Dendritic cell treated with granulocyte-macrophage colony-stimulating factor and Interleukin-4, amounts not matched to agents 40 ng/mL and 50 ng/mL, for 4 days (primary cell): ENCODE measurements at regions not wholly inside any gene's neighbourhood (a gene's known extent, or its start where the extent isn't known, plus 50 kb on each side); places are given as distances from the start of the nearest gene placed in this dataset.
"Not testable (repeated sequence)": the region's sequence is repeated elsewhere in the genome, so short reads cannot be mapped to it uniquely, and the experiment has no call there.

Experiments used
- H3K27ac Mint-ChIP-seq: one replicate; pipeline ENCODE4 v1.8.0; 2022; ENCODE audit warnings: mild to moderate bottlenecking, mixed read lengths
- H3K27me3 Mint-ChIP-seq: one replicate; pipeline ENCODE4 v1.8.0; 2022; ENCODE audit warnings: mild to moderate bottlenecking, mixed read lengths
- H3K36me3 Mint-ChIP-seq: one replicate; pipeline ENCODE4 v1.8.0; 2022; ENCODE audit warnings: low read depth, mixed read lengths
- H3K4me1 Mint-ChIP-seq: one replicate; pipeline ENCODE4 v1.8.0; 2022; ENCODE audit warnings: low read depth, mixed read lengths
- H3K4me3 Mint-ChIP-seq: one replicate; pipeline ENCODE4 v1.8.0; 2022; ENCODE audit warnings: mild to moderate bottlenecking, moderate library complexity, mixed read lengths
- H3K9me3 Mint-ChIP-seq: one replicate; pipeline ENCODE4 v1.8.0; 2022; ENCODE audit warnings: mixed read lengths
- intact Hi-C: fragments of 100-400 bp; cut with micrococcal nuclease; formaldehyde crosslinking; loops from one replicate; pipeline ENCODE4 v1.15.0; 2022

GRCh38 chr5:143635146-143635752 lies 176.7 kb upstream of the HMHB1 start:
- H3K4me3 Mint-ChIP-seq: no peak overlapping the region
- H3K27ac Mint-ChIP-seq: no peak overlapping the region
- H3K36me3 Mint-ChIP-seq: no peaks in the 10 kb centered on the region
- peaks cover 6% of the 10 kb centered on the region for H3K4me1 Mint-ChIP-seq
- no peaks in the 10 kb centered on the region for H3K9me3 Mint-ChIP-seq
- intact Hi-C loops: no loop called here
- H3K27me3 Mint-ChIP-seq: no peaks in the 10 kb centered on the region

- Mint-ChIP-seq H3K36me3 (no peaks in the 10 kb centered on the region), H3K9me3 (no peaks in the 10 kb centered on the region)
- intact Hi-C loops: no loop called here
These were observed 177.3 kb upstream of the HMHB1 start for GRCh38 chr5:143634689-143635088.

GRCh38 chr5:143629871-143630659 lies 181.9 kb upstream of the HMHB1 start:
- Mint-ChIP-seq H3K27me3 (no peaks in the 10 kb centered on the region), H3K9me3 (no peaks in the 10 kb centered on the region), H3K4me3 (no peak overlapping the region), H3K4me1 (peaks cover 6% of the 10 kb centered on the region), H3K36me3 (no peaks in the 10 kb centered on the region), H3K27ac (no peak overlapping the region)
- intact Hi-C loops: no loop called here

More at GRCh38 chr5:143634689-143635088, 177.3 kb upstream of the HMHB1 start:
- no peak overlapping the region for H3K4me3 Mint-ChIP-seq
- H3K27me3 Mint-ChIP-seq: no peaks in the 10 kb centered on the region
- H3K27ac Mint-ChIP-seq: no peak overlapping the region
- peaks cover 6% of the 10 kb centered on the region for H3K4me1 Mint-ChIP-seq

GRCh38 chr5:143625048-143625447 lies 186.9 kb upstream of the HMHB1 start:
- H3K4me3 Mint-ChIP-seq, H3K36me3 Mint-ChIP-seq, H3K9me3 Mint-ChIP-seq, H3K4me1 Mint-ChIP-seq, H3K27me3 Mint-ChIP-seq, H3K27ac Mint-ChIP-seq, intact Hi-C loops: not testable (repeated sequence)

- no peaks in the 10 kb centered on the region for H3K36me3 Mint-ChIP-seq
- peaks cover under 1% of the 10 kb centered on the region for H3K4me1 Mint-ChIP-seq
- no peaks in the 10 kb centered on the region for H3K27me3 Mint-ChIP-seq
- no peaks in the 10 kb centered on the region for H3K9me3 Mint-ChIP-seq
- no peak overlapping the region for H3K27ac Mint-ChIP-seq
- intact Hi-C loops: loop anchor here (5.0 kb wide), 1 partner anchor 37 kb away; no protein-coding TSS in a partner anchor
- no peak overlapping the region for H3K4me3 Mint-ChIP-seq
These were observed 187.5 kb upstream of the HMHB1 start for GRCh38 chr5:143624465-143624864.

GRCh38 chr5:143619040-143619439 lies 192.9 kb upstream of the HMHB1 start:
- Mint-ChIP-seq H3K4me3 (no peak overlapping the region), H3K27ac (no peak overlapping the region), H3K9me3 (no peaks in the 10 kb centered on the region), H3K36me3 (no peaks in the 10 kb centered on the region), H3K27me3 (no peaks in the 10 kb centered on the region), H3K4me1 (peaks cover 20% of the 10 kb centered on the region)
- intact Hi-C loops: no loop called here

GRCh38 chr5:143618141-143618540 lies 193.8 kb upstream of the HMHB1 start:
- H3K4me1 Mint-ChIP-seq: peaks cover 20% of the 10 kb centered on the region
- intact Hi-C loops: no loop called here
- no peaks in the 10 kb centered on the region for H3K9me3 Mint-ChIP-seq
- no peaks in the 10 kb centered on the region for H3K27me3 Mint-ChIP-seq
- H3K27ac Mint-ChIP-seq: no peak overlapping the region
- H3K36me3 Mint-ChIP-seq: no peaks in the 10 kb centered on the region
- no peak overlapping the region for H3K4me3 Mint-ChIP-seq

- no peaks in the 10 kb centered on the region for H3K36me3 Mint-ChIP-seq
- intact Hi-C loops: no loop called here
- H3K4me3 Mint-ChIP-seq: no peak overlapping the region
- H3K27ac Mint-ChIP-seq: no peak overlapping the region
- H3K9me3 Mint-ChIP-seq: no peaks in the 10 kb centered on the region
- H3K27me3 Mint-ChIP-seq: no peaks in the 10 kb centered on the region
- peaks cover 20% of the 10 kb centered on the region for H3K4me1 Mint-ChIP-seq
These were observed 197.1 kb upstream of the HMHB1 start for GRCh38 chr5:143614831-143615230.

GRCh38 chr5:143613329-143613728 lies 198.6 kb upstream of the HMHB1 start:
- Mint-ChIP-seq H3K4me3 (no peak overlapping the region), H3K36me3 (no peaks in the 10 kb centered on the region), H3K27me3 (no peaks in the 10 kb centered on the region), H3K27ac (no peak overlapping the region), H3K4me1 (peaks cover 9% of the 10 kb centered on the region), H3K9me3 (peaks cover 13% of the 10 kb centered on the region)
- intact Hi-C loops: no loop called here

- Mint-ChIP-seq H3K9me3 (peaks cover 19% of the 10 kb centered on the region), H3K27me3 (no peaks in the 10 kb centered on the region), H3K36me3 (no peaks in the 10 kb centered on the region), H3K4me3 (no peak overlapping the region), H3K4me1 (peaks cover 12% of the 10 kb centered on the region), H3K27ac (no peak overlapping the region)
- intact Hi-C loops: no loop called here
These were observed 201.0 kb upstream of the HMHB1 start for GRCh38 chr5:143610946-143611345.

- Mint-ChIP-seq H3K27ac (peak overlapping the region; percentile 60), H3K27me3 (peaks cover 9% of the 10 kb centered on the region), H3K36me3 (no peaks in the 10 kb centered on the region), H3K4me3 (no peak overlapping the region), H3K9me3 (peaks cover 19% of the 10 kb centered on the region), H3K4me1 (peaks cover 49% of the 10 kb centered on the region)
- intact Hi-C loops: no loop called here
These were observed 202.7 kb upstream of the NR3C1 start for GRCh38 chr5:143606043-143606752.

- Mint-ChIP-seq H3K4me1 (peaks cover 51% of the 10 kb centered on the region), H3K27me3 (peaks cover 9% of the 10 kb centered on the region), H3K9me3 (peaks cover 19% of the 10 kb centered on the region), H3K27ac (peak overlapping the region; percentile 60), H3K36me3 (no peaks in the 10 kb centered on the region), H3K4me3 (no peak overlapping the region)
- intact Hi-C loops: no loop called here
These were observed 202.0 kb upstream of the NR3C1 start for GRCh38 chr5:143605403-143606005.

GRCh38 chr5:143601917-143602333 lies 198.4 kb upstream of the NR3C1 start:
- H3K27ac Mint-ChIP-seq: no peak overlapping the region
- peaks cover 9% of the 10 kb centered on the region for H3K27me3 Mint-ChIP-seq
- intact Hi-C loops: loop anchor here (5.0 kb wide), 1 partner anchor 50 kb away; no protein-coding TSS in a partner anchor
- H3K9me3 Mint-ChIP-seq: peaks cover 5% of the 10 kb centered on the region
- no peaks in the 10 kb centered on the region for H3K36me3 Mint-ChIP-seq
- H3K4me3 Mint-ChIP-seq: no peak overlapping the region
- peaks cover 54% of the 10 kb centered on the region for H3K4me1 Mint-ChIP-seq

GRCh38 chr5:143601357-143601756 lies 197.9 kb upstream of the NR3C1 start:
- no peak overlapping the region for H3K27ac Mint-ChIP-seq
- peaks cover 9% of the 10 kb centered on the region for H3K27me3 Mint-ChIP-seq
- no peaks in the 10 kb centered on the region for H3K36me3 Mint-ChIP-seq
- intact Hi-C loops: loop anchor here (5.0 kb wide), 1 partner anchor 49 kb away; no protein-coding TSS in a partner anchor
- H3K4me3 Mint-ChIP-seq: no peak overlapping the region
- peaks cover 5% of the 10 kb centered on the region for H3K9me3 Mint-ChIP-seq
- H3K4me1 Mint-ChIP-seq: peaks cover 54% of the 10 kb centered on the region
